NCI-H1092 treated with DMSO at 0.1 percent for 48 hours (cell line): ENCODE measurements at regions not wholly inside any gene's neighbourhood (a gene's known extent, or its start where the extent isn't known, plus 50 kb on each side); places are given as distances from the start of the nearest gene placed in this dataset.

Experiments
- DNase-seq: peaks from one replicate; lab custom pipeline; 2025; lab: John Stamatoyannopoulos, UW

DNA sequence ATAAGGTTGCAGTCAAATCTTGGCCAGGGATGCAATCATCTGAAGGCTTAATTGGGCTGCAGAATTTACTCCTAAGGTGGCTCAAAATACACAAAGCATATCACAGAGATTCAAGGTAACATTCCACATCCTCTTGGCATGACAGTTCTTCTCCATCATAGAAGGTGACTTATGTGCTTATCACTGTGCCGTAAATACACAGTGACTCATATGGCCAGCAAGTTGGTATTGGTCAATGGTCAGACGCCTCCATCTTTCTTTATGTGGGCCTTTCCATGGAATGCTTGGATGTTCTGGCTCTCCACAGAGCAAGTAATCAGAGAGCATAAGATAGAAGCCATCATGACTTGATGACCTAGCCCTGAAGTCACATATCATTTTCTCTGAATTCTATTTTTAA is 168.8 kb upstream of the ST8SIA2 start:
- no peak for DNase-seq

DNA sequence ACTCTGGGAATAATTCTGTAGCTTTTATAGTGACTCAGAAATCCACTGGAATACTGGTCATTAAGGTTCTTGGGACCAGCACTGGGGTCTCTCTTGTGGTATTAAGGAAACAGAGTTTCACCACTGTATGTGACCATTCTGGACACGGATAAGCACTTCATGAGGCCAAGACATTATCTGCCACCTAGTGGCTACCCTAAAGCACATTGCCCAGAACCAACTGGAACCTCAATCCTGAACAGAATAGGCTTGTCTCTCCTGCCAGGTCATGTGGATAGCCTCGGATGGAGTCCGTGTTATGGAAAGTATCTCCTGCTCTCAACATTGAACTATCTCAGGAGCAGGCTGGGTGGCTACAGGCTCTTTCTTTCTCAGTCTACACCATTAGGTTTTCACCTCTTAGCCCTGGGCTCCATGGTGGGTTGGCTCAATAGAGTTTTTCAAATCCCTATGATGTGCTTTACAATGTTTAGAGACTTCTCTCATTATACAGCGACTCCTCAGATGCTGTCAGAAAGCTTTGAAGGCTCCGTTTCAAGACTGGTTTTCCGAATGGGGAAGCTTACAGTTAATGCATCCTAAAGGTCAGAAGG is 167.6 kb upstream of the ST8SIA2 start:
- peak; percentile 26 for DNase-seq

DNA sequence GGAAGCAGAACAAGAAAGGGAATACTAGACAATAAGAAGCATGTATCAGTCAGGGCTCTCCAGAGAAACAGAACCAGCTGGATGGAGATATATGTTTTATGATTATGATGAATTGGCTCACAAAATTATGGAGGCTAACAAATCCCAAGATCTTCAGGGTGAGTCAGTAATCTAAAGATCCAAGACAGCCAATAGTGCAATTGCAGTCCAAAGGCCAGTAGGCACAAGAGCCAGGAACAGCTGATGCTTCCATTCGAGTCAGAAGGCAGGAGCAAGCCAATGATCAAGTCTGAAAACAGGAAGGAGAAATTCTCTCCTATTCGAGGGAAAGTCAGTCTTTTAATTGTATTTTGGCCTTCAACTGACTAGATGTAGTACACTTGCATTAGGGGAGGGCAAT is 164.9 kb upstream of the ST8SIA2 start:
- DNase-seq: no peak

DNA sequence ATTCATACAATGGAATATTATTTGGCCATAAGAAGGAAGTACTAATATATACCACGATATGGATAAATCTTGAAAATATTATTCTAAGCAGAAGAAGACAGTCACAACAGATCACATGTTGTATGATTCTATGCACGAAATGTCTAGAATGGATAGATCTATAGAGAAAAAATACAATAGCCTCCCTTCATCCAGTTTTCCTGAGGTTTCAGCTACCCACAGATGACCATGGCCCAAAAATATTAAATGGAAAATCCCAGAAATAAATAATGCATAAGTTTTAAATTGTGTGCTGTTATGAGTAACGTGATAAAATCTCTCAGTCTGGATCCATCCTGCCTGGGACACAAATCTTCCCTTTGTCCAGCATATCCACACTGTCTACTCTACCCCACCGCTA is 162.2 kb upstream of the ST8SIA2 start:
- no peak for DNase-seq

DNA sequence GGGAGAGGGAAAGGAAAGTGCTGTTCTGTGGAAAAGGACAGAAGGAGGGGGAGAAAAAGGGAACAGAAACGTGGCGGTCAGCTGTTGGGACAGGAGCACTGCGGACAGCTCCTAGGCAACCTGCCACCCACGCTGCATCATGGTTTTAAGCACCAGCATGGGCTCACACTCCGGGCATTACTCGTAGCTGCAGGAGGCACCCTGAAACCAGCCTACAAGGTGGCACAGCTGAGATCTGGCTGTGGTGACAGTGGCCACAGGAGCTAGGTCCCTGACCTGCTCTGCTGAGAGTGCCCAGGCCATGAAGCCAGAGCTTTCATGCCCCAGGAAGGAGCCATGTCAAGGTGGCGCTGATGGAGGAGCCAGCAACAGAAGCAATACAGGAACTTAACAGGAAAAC is 161.4 kb upstream of the ST8SIA2 start:
- DNase-seq: no peak

DNA sequence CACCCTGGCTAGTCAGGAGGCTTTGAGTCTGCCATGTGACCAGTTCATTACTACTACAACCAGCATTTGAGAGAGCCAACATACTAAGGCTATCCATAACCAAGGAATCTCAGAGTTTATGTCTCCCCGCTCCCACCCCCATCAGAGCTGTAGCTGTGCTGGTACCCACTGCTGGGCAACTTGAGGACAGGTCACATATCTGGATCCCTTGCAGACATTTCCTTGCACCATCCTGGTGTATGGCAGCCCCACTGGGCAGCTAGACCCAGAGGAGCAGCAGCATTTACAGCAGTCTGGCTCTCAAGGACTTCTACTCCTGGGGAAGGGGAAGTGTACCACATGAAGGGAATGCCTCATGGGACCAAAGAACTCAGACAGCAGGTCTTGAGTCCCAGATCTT is 160.8 kb upstream of the ST8SIA2 start:
- DNase-seq: no peak

DNA sequence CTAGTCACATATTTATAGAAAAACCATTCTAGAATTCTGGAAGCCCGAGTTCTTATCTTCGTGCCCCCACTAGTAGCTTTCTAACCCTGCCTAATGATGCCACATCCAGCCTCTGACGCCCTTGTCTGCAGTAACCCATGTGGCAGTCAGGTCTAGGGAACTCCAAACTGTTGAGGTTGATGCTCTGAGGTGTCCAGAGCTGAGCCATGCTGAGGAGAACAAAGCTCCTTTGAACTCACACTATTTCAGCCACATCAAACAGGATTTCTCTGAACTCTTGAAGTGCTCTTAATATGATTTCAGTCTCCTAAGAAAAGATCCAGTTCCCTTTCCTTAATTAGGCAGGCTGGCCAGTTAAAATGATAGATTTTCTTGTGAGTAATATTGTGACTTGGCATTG is 150.5 kb upstream of the ST8SIA2 start:
- DNase-seq: no peak

DNA sequence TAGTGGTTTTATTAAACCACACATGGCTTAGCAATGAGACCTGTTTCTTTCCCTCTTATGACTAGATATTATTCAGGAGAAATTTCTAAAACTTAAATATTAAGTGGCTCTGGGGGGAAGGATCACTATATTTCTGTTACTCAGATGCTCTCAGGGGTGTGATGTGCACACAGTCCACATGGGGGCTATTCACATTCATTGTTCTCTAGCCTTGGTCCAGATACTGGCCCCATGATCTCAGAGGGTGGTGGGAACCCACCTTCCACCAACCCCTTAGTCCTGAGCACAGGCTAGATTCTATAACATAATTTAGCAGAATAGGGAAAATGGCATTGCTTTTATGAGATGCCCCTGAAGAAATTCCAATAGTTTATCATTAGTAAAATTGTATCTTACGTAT is 149.0 kb upstream of the ST8SIA2 start:
- no peak for DNase-seq

DNA sequence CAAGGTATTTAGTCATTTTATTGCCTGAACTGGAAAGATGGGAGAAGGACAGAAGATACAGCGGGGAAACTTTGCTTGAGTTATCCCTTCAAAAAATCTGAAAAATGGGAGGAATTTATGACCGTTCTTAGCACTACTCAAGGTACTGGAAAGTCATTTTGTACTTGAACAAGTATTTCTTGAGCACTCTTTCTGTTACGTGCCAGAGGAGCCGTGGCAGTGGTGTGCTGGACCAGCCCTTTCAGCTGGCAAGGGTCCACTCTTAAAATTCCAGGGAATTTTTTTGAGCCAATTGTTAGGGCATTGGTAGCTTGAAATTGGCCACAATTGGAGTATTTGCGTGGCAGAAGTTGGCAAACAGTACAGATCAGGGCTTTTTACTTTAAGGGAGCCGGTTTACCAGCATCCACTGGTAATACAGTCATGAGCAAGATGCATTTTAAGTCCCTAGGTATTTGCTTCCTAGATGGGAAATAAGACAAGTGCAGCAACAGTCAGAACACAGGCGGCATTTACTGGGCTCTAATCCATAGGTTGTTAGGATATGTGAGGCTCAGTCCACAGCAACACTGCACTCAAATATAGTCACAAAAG is 145.9 kb upstream of the ST8SIA2 start:
- no peak for DNase-seq

DNA sequence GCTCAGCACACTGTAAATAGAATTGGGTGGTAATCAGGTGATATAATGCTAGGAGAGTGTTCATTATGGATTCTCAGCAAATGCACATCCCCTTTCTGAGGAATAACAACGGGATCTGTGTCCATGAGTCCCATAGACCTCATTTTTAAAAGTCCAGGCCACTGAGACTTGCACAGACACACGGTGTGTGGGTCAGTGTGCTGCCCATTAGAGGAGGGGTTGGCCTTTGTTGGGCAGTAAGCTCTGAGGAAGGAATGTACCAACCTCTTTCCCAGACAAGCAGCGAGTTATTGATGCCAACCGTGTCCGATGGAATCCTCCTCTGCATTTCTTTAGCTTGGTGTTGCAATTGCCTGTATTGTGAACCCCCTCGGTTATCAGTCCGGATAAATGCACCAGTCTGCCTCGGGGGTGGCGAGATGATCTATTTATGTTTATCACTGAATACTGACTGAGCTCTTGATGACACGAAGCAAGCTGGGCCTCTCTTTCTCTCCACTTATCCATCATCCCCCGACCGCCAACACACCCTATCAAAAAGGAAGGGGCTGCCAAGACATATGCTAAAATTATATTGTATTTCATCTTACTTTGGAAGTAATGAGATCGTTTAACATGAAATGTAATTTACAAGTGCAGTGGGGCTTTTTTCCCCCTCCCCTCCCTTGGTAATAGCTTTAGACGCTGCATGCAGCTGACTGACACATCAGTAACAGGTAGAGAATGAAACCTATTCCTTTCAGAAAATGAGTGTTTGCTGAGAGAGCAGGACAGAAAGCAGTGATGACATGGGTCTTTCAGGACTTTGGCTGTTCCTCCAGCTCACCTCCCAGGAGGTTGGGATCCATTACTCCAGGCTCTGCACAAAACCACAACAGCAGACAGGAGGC is 126.6 kb upstream of the ST8SIA2 start:
- DNase-seq: no peak

DNA sequence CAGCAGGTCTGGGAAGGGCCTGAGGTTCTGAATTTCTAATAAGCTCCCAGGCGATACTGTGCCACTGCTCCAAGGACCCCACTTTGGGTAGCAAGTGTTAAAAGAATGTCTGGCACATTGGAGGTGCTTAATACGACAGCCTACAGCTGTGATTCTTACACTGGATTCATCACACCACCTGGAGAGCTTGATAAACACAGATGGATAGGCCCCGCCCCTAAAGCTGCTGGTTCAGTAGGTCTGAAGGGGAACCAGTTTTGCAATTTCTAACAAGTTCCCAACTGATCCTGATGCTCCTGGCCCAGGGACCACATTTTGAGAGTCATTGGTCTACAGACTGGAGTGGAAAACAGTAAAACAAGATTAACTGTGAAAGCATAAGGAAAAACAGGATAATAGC is 124.8 kb upstream of the ST8SIA2 start:
- DNase-seq: no peak

DNA sequence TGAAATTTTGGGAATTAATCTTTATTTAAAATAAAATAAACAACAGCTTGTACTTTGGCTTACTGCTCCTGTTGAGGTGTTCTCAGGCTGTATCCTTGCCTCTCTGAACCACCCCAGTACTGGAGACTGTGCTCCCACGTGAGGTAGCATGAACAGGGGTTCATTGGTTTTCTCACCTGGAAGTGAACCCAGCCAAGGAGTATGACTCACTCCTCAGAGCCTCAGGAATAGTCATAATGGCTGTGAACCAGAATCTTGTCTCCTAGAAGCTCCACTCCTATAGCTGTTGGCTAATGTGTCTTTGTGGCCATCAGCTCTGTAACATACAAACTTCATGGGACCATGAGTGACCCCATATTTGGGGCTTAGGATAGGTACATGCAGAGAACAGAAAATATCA is 122.5 kb upstream of the ST8SIA2 start:
- DNase-seq: no peak

DNA sequence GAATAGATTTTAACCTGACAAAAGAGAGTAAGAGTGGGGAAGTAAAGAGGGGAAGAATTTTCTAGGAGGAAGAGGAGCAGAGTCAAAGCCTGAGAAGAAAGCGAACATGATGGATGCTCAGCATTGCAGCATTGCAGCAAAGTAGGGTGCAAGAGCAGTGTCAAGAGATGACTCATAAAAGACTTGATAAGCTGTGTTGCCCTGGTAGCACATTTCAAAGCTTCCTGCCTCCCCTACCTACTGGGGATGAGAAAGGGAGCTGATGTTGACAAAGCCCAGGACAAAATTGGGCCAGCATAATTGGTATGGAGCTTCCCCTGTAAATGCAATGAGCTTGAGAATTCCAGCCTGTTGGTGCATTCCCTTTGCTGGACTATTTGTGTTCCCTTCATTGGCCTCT is 121.6 kb upstream of the ST8SIA2 start:
- DNase-seq: no peak

DNA sequence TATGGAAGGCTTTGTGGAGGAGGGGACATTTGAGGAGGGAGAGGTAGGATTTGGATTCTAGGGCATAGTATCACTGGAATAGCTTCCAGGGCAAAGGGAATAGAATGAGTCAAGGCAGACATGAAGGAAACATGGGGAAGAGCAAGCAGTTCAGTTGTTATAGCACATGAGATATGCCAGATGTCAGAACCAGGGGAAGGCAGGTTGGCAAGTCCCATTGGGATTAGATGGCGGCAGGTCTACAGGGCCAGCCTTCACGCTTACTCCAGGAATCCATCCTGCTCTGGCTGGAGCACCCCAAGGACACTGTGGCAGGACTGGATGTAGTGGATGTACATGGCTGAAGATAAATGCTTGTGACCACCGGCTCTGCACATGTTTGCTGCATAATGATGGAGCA is 120.4 kb upstream of the ST8SIA2 start:
- no peak for DNase-seq

DNA sequence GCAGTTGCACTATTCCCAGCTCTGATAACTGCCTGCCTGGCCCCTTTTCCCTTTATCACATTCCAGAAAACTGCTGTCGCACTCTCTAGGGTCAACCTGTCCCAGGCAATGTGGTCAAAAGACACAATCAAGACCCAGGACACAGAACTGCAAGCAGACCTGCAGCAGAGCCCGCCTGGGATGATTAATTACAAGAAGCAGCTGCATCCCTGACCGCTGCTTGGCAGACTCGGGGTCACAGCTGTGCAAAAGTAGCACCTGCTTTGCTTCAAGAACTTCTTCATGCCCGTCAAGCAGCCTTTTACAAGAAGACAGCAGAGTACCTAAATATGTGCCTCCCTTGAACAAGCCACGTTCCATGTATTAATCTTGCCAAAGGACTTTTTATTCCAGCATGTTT is 120.0 kb upstream of the ST8SIA2 start:
- no peak for DNase-seq

DNA sequence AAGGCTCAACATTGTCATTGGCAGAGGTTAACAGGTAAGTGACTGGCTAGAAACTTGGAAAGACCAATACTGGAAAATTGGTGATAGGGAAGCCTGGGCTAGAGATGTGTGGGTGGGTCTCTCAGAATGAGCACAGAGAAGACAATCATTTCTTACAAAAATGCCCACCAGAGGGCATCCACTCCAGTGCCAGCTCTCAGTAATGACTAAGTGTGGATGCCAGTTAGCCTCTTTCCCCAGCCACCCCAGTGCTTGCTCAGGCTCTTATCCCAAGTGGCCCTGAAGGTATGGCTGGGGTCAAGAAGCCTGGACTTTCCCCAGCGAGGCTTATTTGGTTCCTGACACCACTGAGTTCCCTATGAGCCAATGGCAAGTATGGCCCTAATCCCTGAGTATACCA is 115.9 kb upstream of the ST8SIA2 start:
- DNase-seq: peak; percentile 16

DNA sequence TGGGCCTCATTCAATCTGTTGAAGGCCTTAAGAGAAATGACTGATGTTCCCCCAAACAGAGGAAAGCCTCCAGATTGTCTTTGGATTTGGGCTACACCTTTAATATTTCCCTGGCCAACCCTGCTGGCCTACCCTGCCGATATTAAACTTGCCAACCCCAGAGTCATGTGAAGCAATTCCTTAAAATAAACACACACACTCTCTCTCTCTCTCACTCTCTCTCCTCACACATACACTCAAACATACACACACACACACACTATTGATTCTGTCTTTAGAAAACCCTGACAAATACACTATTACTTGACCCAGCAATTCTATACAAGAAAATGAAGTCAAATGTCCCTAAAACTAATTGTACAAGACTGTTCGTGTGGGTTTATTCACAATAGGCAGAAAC is 109.9 kb upstream of the ST8SIA2 start:
- DNase-seq: no peak

DNA sequence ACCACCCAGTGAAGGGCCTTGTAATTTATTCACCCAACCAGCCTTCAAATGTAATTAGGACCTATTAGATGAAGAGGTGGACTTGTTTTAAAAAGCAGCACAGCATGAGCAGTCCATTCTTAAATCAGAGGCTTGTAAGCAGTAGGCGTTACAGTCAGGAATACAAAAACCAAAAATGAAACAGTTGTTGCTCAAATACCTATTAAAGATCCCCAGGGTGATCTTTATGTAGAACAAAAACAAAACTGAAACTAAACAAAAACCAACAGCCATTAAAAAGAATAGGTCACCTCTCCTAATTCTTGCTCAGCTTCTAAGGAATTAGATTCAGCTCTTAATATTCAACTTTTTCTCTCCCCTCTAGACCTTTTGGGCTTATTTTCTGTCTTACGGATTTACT is 104.9 kb upstream of the ST8SIA2 start:
- DNase-seq: no peak

DNA sequence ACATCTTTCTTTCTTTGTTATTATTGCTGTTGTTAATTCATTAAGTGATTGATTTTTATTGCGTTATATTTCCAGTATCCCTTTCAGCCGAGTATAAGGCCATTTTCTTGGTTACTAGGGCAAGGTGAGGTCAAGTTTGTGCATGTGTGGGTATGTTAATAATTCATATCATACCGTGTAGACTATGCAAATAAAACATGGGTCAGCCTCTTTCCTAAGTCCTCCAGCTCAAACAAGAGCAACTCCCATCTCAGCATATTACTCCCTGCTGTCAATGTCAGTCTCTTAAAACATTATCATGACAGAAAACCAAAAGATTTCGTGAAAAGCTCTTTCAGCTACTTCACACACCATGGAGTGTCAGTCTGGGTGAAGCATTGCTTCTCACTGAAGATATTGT is 103.9 kb upstream of the ST8SIA2 start:
- DNase-seq: no peak

DNA sequence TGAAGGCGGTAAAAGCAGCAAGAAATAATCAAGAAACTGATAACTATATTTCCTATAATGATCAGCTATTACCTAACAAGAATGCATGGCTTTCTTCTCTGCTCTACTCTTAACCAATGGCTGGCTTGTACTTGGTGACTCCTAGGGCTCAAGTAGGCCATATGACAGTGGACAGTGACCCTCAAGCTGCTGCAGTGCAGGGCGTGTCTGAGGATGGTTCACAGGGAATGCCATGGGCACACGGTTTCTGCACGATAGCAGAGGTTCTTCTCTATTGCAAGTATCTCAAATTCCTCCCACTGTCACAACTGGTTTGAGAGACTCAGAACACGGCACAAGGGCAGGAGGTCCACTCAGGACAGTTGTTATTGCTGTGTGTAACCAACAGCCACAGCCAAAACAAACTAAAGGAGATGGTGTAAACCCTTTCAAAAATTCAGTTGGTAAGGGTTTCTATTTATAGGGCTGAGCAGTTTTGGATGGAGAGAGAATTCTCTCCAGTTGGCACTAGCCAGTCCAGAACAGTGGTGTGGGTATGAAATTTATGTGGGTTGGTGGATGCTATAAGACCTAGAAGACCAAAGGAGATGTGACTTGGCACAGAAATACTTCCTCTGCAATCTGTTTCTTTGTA is 103.2 kb upstream of the ST8SIA2 start:
- no peak for DNase-seq

DNA sequence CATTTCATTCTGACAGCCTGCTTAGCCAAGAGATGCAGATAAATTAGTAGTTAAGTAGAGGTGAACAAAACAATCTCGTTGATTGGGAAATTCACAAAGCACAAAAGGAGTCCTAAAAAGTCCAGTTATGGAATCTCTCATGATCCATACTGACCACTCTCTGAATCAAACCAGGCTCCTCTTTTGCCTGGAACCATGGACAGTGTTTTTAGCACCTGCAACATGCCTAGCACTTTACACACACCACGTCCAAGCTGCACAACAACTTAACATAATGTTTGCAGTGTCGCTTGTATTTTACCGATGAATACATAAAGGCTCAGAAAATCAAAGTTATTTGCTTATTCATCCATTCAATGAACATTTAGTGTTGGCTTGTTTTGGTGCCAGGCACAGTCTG is 101.8 kb upstream of the ST8SIA2 start:
- no peak for DNase-seq

DNA sequence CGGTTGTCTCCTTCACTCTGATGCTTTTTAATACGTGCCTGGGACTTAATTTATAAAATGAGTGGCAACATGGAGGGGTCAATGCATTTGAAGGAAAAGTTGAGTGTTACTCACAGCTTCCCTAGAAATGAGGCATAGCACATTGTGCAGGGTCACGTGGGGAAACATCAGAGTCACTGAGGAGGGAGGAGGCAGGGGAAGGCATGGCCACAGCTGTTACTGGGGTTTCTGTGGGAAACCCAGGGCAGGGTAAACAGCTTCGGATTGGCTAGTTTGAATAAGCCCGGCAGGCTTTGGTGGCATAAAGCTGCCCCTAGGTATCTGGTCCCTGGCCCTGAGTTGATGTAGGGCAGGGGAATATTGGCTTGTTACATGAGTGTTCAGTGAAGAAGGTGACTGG is 98.9 kb upstream of the ST8SIA2 start:
- DNase-seq: no peak
